Endothelial cell of umbilical vein (primary cell): ENCODE measurements at regions not wholly inside any gene's neighbourhood (a gene's known extent, or its start where the extent isn't known, plus 50 kb on each side); places are given as distances from the start of the nearest gene placed in this dataset.

ENCODE experiments used
- EZH2 ChIP-seq: IDR thresholded peaks from 2 replicates; pipeline ENCODE4 v1.6.1; 2012; ENCODE audit warnings: borderline replicate concordance, low read depth, mild to moderate bottlenecking, moderate library complexity, low read length, inconsistent platforms; ENCODE audit not compliant: severe bottlenecking
- FOS ChIP-seq: IDR thresholded peaks from 2 replicates; pipeline ENCODE4 v1.6.1; 2011; ENCODE audit warnings: mild to moderate bottlenecking, low read length, moderate library complexity, borderline replicate concordance; ENCODE audit not compliant: insufficient read depth
- GATA2 ChIP-seq: IDR thresholded peaks from 2 replicates; pipeline ENCODE4 v1.7.0; 2011; ENCODE audit warnings: low read depth, mild to moderate bottlenecking, moderate library complexity, mixed read lengths, low read length; ENCODE audit not compliant: insufficient read length, insufficient read depth
- JUN ChIP-seq: IDR thresholded peaks from 2 replicates; pipeline ENCODE4 v1.6.1; 2011; ENCODE audit warnings: borderline replicate concordance, low read depth; ENCODE audit not compliant: insufficient read length, insufficient read depth
- MYC ChIP-seq: IDR thresholded peaks from one replicate; pipeline ENCODE4 v1.6.1; 2011; ENCODE audit warnings: mild to moderate bottlenecking, low read depth, low read length
- POLR2A ChIP-seq: IDR thresholded peaks from 2 replicates; pipeline ENCODE4 v1.6.1; 2012; ENCODE audit warnings: low read depth, mild to moderate bottlenecking, control low read depth, low read length
- POLR2AphosphoS5 ChIP-seq: IDR thresholded peaks from 2 replicates; pipeline ENCODE4 v1.6.1; 2012; ENCODE audit warnings: low read depth, mild to moderate bottlenecking, control low read depth, low read length, moderate library complexity; ENCODE audit not compliant: insufficient read depth
- TF ChIP-seq, protein P1 (sequence below), 2 donors: IDR thresholded peaks; 1 replicate in 1 of 2; 2 replicates in 1 of 2; pipeline ENCODE4 v1.5.1; 2011; ENCODE audit warnings: low read length in 2 of 2, mild to moderate bottlenecking in 2 of 2, moderate library complexity in 2 of 2, control low read depth in 1 of 2, inconsistent platforms in 1 of 2, low read depth in 1 of 2; ENCODE audit not compliant: insufficient read depth in 1 of 2; ENCODE audit errors: extremely low read depth in 1 of 2
- TF ChIP-seq, protein P2 (sequence below): IDR thresholded peaks from 2 replicates; pipeline ENCODE4 v1.6.1; 2011; ENCODE audit not compliant: insufficient read depth, insufficient read length

DNA sequence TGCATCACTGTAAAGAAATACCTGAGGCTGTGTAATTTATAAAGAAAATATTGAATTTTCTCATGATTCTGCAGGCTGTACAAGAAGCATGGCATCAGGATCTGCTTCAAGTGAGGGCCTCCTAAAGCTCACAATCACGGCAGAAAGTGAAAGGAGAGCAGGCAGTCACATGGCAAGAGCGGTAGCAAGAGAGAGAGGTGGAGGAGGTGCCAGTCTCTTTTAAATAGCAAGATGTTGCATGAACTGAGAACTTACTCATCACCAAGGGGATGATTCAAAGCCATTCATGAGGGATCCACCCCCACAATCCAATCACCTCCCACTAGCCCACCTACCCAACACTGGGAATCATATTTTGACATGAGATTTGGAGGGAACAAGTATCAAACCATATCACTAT, 184.5 kb upstream of the PAPPA start:
- no peak for TF ChIP-seq POLR2AphosphoS5
- TF ChIP-seq, protein P1, sequence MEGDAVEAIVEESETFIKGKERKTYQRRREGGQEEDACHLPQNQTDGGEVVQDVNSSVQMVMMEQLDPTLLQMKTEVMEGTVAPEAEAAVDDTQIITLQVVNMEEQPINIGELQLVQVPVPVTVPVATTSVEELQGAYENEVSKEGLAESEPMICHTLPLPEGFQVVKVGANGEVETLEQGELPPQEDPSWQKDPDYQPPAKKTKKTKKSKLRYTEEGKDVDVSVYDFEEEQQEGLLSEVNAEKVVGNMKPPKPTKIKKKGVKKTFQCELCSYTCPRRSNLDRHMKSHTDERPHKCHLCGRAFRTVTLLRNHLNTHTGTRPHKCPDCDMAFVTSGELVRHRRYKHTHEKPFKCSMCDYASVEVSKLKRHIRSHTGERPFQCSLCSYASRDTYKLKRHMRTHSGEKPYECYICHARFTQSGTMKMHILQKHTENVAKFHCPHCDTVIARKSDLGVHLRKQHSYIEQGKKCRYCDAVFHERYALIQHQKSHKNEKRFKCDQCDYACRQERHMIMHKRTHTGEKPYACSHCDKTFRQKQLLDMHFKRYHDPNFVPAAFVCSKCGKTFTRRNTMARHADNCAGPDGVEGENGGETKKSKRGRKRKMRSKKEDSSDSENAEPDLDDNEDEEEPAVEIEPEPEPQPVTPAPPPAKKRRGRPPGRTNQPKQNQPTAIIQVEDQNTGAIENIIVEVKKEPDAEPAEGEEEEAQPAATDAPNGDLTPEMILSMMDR (IDR thresholded peaks at IDR 0.05; ENCODE audit: extremely low read depth in 1 of 2, insufficient read depth in 1 of 2, low read depth in 1 of 2, low read length in 2 of 2) = no peak
- no peak for TF ChIP-seq EZH2
- no peak for TF ChIP-seq POLR2A
- no peak for TF ChIP-seq FOS
- TF ChIP-seq, protein P2, sequence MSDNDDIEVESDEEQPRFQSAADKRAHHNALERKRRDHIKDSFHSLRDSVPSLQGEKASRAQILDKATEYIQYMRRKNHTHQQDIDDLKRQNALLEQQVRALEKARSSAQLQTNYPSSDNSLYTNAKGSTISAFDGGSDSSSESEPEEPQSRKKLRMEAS = no peak
- no peak for TF ChIP-seq JUN
- no peak for TF ChIP-seq MYC
- no peak for TF ChIP-seq GATA2
